K562 (cell line): ENCODE measurements at regions not wholly inside any gene's neighbourhood (a gene's known extent, or its start where the extent isn't known, plus 50 kb on each side); places are given as distances from the start of the nearest gene placed in this dataset.

ENCODE experiments used
- ATAC-seq: fragments of 200-7000 bp; cut with Tn5 transposase; 3 replicates; pipeline ENCODE4 v1.9.1; 2020; ENCODE audit warnings: moderate library complexity
- BruUV-seq: library from RNA; stranded (reverse); fragments of 400-500 nt; replicated peaks from 2 replicates; lab custom pipeline; 2021; lab: Mats Ljungman, UMichigan
- CTCF ChIA-PET: fragments of 300-600 bp; formaldehyde crosslinking; extraction: SDS; loops from one replicate; lab custom pipeline; 2021; ENCODE audit warnings: low intra/inter-chr PET ratio; lab: Yijun Ruan, JAX
- POLR2A ChIA-PET: fragments of 300-600, 350-650 bp; sonication (Branson Sonifier 250); formaldehyde crosslinking; extraction: SDS; loops from one replicate; lab custom pipeline; 2021; ENCODE audit warnings: antibody characterized with exemption, inconsistent platforms; lab: Yijun Ruan, JAX
- DNase-seq, 4 experiments: peaks; one replicate each; pipeline versions ENCODE4 v3.0.0 to v3.0.0-alpha.2; 2011 to 2018; ENCODE audit warnings: low spot score in 3 of 4, mixed read lengths in 3 of 4; ENCODE audit errors: extremely low read depth in 1 of 4
- FAIRE-seq: peaks from 2 replicates; lab custom pipeline; 2011; peaks lifted over from hg19 to GRCh38; lab: Jason Lieb, UNC
- H2AFZ ChIP-seq: 2 replicates; pipeline ENCODE4 v1.6.0; 2011; ENCODE audit warnings: low read depth, low read length, control low read depth, inconsistent platforms
- H3K27ac ChIP-seq: fragments of 200-600 bp; 3 replicates; pipeline ENCODE4 v1.8.0; 2011; ENCODE audit warnings: low read depth, mild to moderate bottlenecking, control low read depth, inconsistent platforms, low read length, moderate library complexity, mixed read lengths; ENCODE audit errors: extremely low read depth
- H3K27me3 ChIP-seq, 2 experiments: fragments of 300-600 bp in 1 of 2; 2 replicates in 1 of 2; 3 replicates in 1 of 2; pipeline versions ENCODE4 v1.6.0 to v1.8.0; 2011; ENCODE audit warnings: inconsistent platforms in 2 of 2, low read length in 2 of 2, mild to moderate bottlenecking in 1 of 2, mixed read lengths in 1 of 2, moderate library complexity in 1 of 2; ENCODE audit not compliant: control insufficient read depth in 2 of 2, insufficient read depth in 2 of 2
- H3K36me3 ChIP-seq: fragments of 300-600 bp; 3 replicates; pipeline ENCODE4 v1.8.0; 2011; ENCODE audit warnings: mild to moderate bottlenecking, low read length, inconsistent platforms; ENCODE audit not compliant: control insufficient read depth, insufficient read depth
- H3K4me1 ChIP-seq, 2 experiments: fragments of 200-600 bp in 1 of 2; replicated peaks in 1 of 2; 2 replicates in 1 of 2; 3 replicates in 1 of 2; pipeline versions ENCODE4 v1.5.1 to v1.8.0; 2011; ENCODE audit warnings: inconsistent platforms in 2 of 2, low read length in 2 of 2, mild to moderate bottlenecking in 1 of 2, mixed read lengths in 1 of 2, moderate library complexity in 1 of 2; ENCODE audit not compliant: control insufficient read depth in 2 of 2, insufficient read depth in 2 of 2
- H3K4me2 ChIP-seq: 2 replicates; pipeline ENCODE4 v1.6.1; 2011; ENCODE audit warnings: low read length, control low read depth, inconsistent platforms, mixed read lengths; ENCODE audit not compliant: insufficient read depth
- H3K4me3 ChIP-seq: fragments of 200-600 bp; sonication (generic), shearing (Covaris generic); 2 replicates; pipeline ENCODE4 v1.5.1; 2016; ENCODE audit warnings: control low read depth, inconsistent platforms
- H3K79me2 ChIP-seq: fragments of 200-600 bp; 3 replicates; pipeline ENCODE4 v1.8.0; 2011; ENCODE audit warnings: low read length, inconsistent platforms; ENCODE audit not compliant: control insufficient read depth, insufficient read depth
- H3K9ac ChIP-seq, 2 experiments: 2 replicates each; pipeline versions ENCODE4 v1.6.0 to v1.6.1; 2011; ENCODE audit warnings: low read depth in 2 of 2, low read length in 2 of 2, control low read depth in 1 of 2, inconsistent platforms in 1 of 2, mild to moderate bottlenecking in 1 of 2, mixed read lengths in 1 of 2; ENCODE audit not compliant: insufficient read depth in 1 of 2
- H3K9me1 ChIP-seq: one replicate; pipeline ENCODE4 v1.6.0; 2011; ENCODE audit warnings: inconsistent platforms, mild to moderate bottlenecking, low read length, moderate library complexity; ENCODE audit not compliant: control insufficient read depth, insufficient read depth
- H3K9me3 ChIP-seq: replicated peaks from 2 replicates; pipeline ENCODE4 v1.5.1; 2011; ENCODE audit warnings: low read depth, low read length, inconsistent platforms; ENCODE audit not compliant: control insufficient read depth, insufficient read depth
- H4K20me1 ChIP-seq: replicated peaks from 2 replicates; pipeline ENCODE4 v1.6.1; 2011; ENCODE audit warnings: low read length, inconsistent platforms, mixed read lengths; ENCODE audit not compliant: control insufficient read depth, insufficient read depth
- KDM2B ChIP-seq: fragments of 250-450 bp; sonication (Bioruptor Pico); IDR thresholded peaks from 2 replicates; pipeline ENCODE4 v1.8.0; 2021; ENCODE audit warnings: mild to moderate bottlenecking, moderate library complexity
- MAFG ChIP-seq: fragments of 450-650 bp; conservative IDR thresholded peaks from 2 replicates; pipeline ENCODE4 v1.6.1; 2016; ENCODE audit warnings: missing genetic modification characterization, missing compliant biosample characterization
- ZNF316 ChIP-seq: fragments of 450-650 bp; IDR thresholded peaks from 2 replicates; pipeline ENCODE4 v1.6.1; 2016
- WGBS: fragments of 100-300 bp; shearing (Covaris generic); methylation state at CpG from one replicate; pipeline ENCODE4 v1.1.6; 2016; ENCODE audit warnings: low coverage, mixed read lengths; ENCODE audit not compliant: insufficient coverage; ENCODE audit errors: missing lambda C conversion rate; 5-methylcytosine and 5-hydroxymethylcytosine counted together
- in situ Hi-C: fragments of 300-500 bp; cut with MboI; formaldehyde crosslinking; loops from 4 replicates; pipeline ENCODE4 v1.15.0; 2018; ENCODE audit warnings: inconsistent platforms, mixed read lengths
- intact Hi-C: fragments of 100-400 bp; cut with micrococcal nuclease; formaldehyde crosslinking; loops from 2 replicates; pipeline ENCODE4 v1.14.2; 2022

DNA sequence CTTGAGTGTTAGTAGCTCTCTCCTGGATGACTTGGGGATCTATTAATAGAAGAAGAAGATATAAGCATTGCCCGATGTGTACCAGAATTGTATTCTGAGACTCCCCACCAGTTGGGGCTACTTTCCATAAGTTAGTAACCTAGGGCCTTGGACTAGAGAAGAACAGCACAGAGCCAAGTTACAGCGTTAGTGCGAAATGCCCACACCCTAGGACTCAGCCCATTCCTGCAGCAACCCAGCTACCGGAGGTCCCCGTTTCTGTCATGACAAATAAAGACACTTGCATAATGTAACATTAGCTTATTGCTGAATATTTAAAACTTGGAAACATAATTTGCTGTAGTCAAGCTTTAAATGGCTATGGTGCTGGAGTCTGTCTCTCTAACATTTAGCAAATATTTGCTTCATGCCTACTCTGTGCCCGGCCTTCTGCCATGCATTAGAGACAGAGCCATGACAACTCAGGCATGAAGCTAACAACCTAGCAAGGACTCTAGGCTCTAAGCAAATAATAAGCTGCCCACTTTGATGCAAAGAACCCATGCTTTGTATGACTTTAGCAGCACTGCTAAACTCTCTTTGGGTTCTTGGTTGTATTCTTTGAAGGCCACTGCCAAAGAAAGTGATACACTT, 103.4 kb upstream of the COL21A1 start:
- H3K4me1 ChIP-seq = no peaks in the 10 kb centered on the region
- intact Hi-C loops = loop anchor here (10.0 kb wide), 1 partner anchor 494 kb away; no protein-coding TSS in a partner anchor
- H3K9me1 ChIP-seq = no peaks in the 10 kb centered on the region
- in situ Hi-C loops = loop anchor here (25.0 kb wide), 2 partner anchors 512 to 962 kb away; partner anchors contain the start of gene PRIM2
- TF ChIP-seq MAFG = no peak
- TF ChIP-seq, all 486 proteins: peak for 0
- no peaks in the 10 kb centered on the region for H3K27me3 ChIP-seq
- FAIRE-seq = no peak
- H3K9ac ChIP-seq = no peak overlapping the region
- POLR2A ChIA-PET = no interaction called here
- no peaks in the 10 kb centered on the region for H3K36me3 ChIP-seq
- CTCF ChIA-PET = no interaction called here
- no peak overlapping the region for H2AFZ ChIP-seq
- H3K4me3 ChIP-seq = no peak overlapping the region
- WGBS = 1% methylated on average over 6 of the region's 6 CpGs
- no TSS peak for BruUV-seq
- no peaks in the 10 kb centered on the region for H3K79me2 ChIP-seq
- H3K9me3 ChIP-seq = no peaks in the 10 kb centered on the region
- H3K4me2 ChIP-seq = no peak overlapping the region
- no peak overlapping the region for H3K27ac ChIP-seq
- H4K20me1 ChIP-seq = no peaks in the 10 kb centered on the region
- no peak for DNase-seq
- no peak for ATAC-seq

DNA sequence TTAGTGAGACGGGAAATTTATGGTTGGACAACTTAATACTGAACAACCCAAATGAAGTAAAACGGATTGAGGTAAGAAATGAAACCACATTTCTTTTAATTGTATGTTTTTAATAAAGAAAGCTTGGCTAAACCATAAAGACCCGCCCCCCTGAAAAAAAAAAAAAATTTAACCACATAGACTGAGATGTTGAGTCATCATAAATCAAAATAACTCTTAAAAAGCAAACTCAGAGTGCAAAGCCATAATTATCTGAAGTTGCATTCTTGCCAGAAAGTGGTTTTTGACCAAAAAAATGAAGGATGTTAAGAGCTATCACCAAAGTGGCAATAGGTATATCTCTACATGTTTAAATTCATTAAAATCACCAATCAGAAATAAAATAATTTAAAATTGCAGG, 101.8 kb upstream of the COL21A1 start:
- POLR2A ChIA-PET = no interaction called here
- no TSS peak for BruUV-seq
- Histone ChIP-seq H3K36me3 (no peaks in the 10 kb centered on the region), H4K20me1 (no peaks in the 10 kb centered on the region), H3K27me3 (no peaks in the 10 kb centered on the region), H3K27ac (no peak overlapping the region), H3K4me1 (no peaks in the 10 kb centered on the region), H3K9ac (no peak overlapping the region), H2AFZ (no peak overlapping the region), H3K79me2 (no peaks in the 10 kb centered on the region), H3K9me3 (no peaks in the 10 kb centered on the region), H3K9me1 (no peaks in the 10 kb centered on the region), H3K4me2 (no peak overlapping the region), H3K4me3 (no peak overlapping the region)
- in situ Hi-C loops (no loop called here), intact Hi-C loops (no loop called here)
- TF ChIP-seq ZNF316 = peak; percentile 52
- no peak for TF ChIP-seq KDM2B (CRISPR knock-in tag)
- 0% methylated on average over 3 of the region's 3 CpGs for WGBS
- DNase-seq (no peak), ATAC-seq (no peak), FAIRE-seq (no peak)
- CTCF ChIA-PET = no interaction called here
